MM.1S (cell line): ENCODE measurements at regions not wholly inside any gene's neighbourhood (a gene's known extent, or its start where the extent isn't known, plus 50 kb on each side); places are given as distances from the start of the nearest gene placed in this dataset.

Experiments
- DNase-seq: peaks from one replicate; pipeline ENCODE4 v3.0.0-alpha.2; 2015
- H2AFZ ChIP-seq: fragments of 300-600 bp; sonication (generic); 2 replicates; pipeline ENCODE4 v1.6.0; 2016; ENCODE audit warnings: antibody characterized with exemption, low read length
- H3F3A ChIP-seq: fragments of 300-600 bp; sonication (generic); 2 replicates; pipeline ENCODE4 v1.6.1; 2016; ENCODE audit warnings: mild to moderate bottlenecking, antibody characterized with exemption, low read length, moderate library complexity, mixed read lengths; ENCODE audit not compliant: insufficient read depth
- H3K27ac ChIP-seq: fragments of 300-600 bp; sonication (generic); 2 replicates; pipeline ENCODE4 v1.5.1; 2016; ENCODE audit warnings: mild to moderate bottlenecking, low read length
- H3K27me3 ChIP-seq: fragments of 300-600 bp; sonication (generic); replicated peaks from 2 replicates; pipeline ENCODE4 v1.6.0; 2016; ENCODE audit warnings: low read length; ENCODE audit not compliant: insufficient read depth
- H3K36me3 ChIP-seq: fragments of 300-600 bp; sonication (generic); replicated peaks from 2 replicates; pipeline ENCODE4 v1.6.1; 2016; ENCODE audit warnings: mild to moderate bottlenecking, low read length, mixed read lengths; ENCODE audit not compliant: insufficient read depth
- H3K4me1 ChIP-seq: fragments of 300-600 bp; sonication (generic); 2 replicates; pipeline ENCODE4 v1.6.1; 2016; ENCODE audit warnings: low read length, mixed read lengths
- H3K4me2 ChIP-seq: fragments of 300-600 bp; sonication (generic); 2 replicates; pipeline ENCODE4 v1.6.0; 2016; ENCODE audit warnings: low read depth, low read length
- H3K4me3 ChIP-seq: fragments of 300-600 bp; sonication (generic); 2 replicates; pipeline ENCODE4 v1.5.1; 2016; ENCODE audit warnings: low read length, mixed read lengths
- H3K79me2 ChIP-seq: fragments of 300-600 bp; sonication (generic); 2 replicates; pipeline ENCODE4 v1.6.1; 2016; ENCODE audit warnings: mixed run types, low read length, mixed read lengths
- H3K9ac ChIP-seq: fragments of 300-600 bp; sonication (generic); 2 replicates; pipeline ENCODE4 v1.6.1; 2016; ENCODE audit warnings: low read length, mixed read lengths
- H3K9me2 ChIP-seq: fragments of 300-600 bp; sonication (generic); replicated peaks from 2 replicates; pipeline ENCODE4 v1.6.1; 2016; ENCODE audit warnings: mild to moderate bottlenecking, low read length, mixed read lengths; ENCODE audit not compliant: insufficient read depth
- H3K9me3 ChIP-seq: fragments of 300-600 bp; sonication (generic); replicated peaks from 2 replicates; pipeline ENCODE4 v1.6.1; 2016; ENCODE audit warnings: mild to moderate bottlenecking, low read length, mixed read lengths; ENCODE audit not compliant: insufficient read depth
- H4K20me1 ChIP-seq: fragments of 300-600 bp; sonication (generic); 2 replicates; pipeline ENCODE4 v1.6.1; 2016; ENCODE audit warnings: mild to moderate bottlenecking, low read length, moderate library complexity, mixed read lengths; ENCODE audit not compliant: insufficient read depth
- EZH2 ChIP-seq: fragments of 300-600 bp; sonication (generic); optimal IDR thresholded peaks from 2 replicates; pipeline ENCODE3; 2017; ENCODE audit warnings: low read depth, mild to moderate bottlenecking, antibody characterized with exemption, low read length, mixed read lengths
- EZH2phosphoT487 ChIP-seq: fragments of 300-600 bp; sonication (generic); IDR thresholded peaks from 2 replicates; pipeline ENCODE4 v1.6.1; 2018; ENCODE audit warnings: antibody characterized with exemption, low read length
- TF ChIP-seq, protein P1 (sequence below): fragments of 300-600 bp; sonication (generic); IDR thresholded peaks from 2 replicates; pipeline ENCODE4 v1.5.1; 2016; ENCODE audit warnings: antibody characterized with exemption, low read length, mixed read lengths

GRCh38 chr6:33904050-33904746 lies 100.4 kb upstream of the MLN start:
- Histone ChIP-seq H3K27ac (peak overlapping the region; percentile 54; the same call in 1 of the 2 replicates), H3K4me2 (no peak overlapping the region), H3K79me2 (no peaks in the 10 kb centered on the region), H4K20me1 (no peaks in the 10 kb centered on the region), H3F3A (no peaks in the 10 kb centered on the region), H3K4me1 (peaks cover 13% of the 10 kb centered on the region), H3K9me2 (no peaks in the 10 kb centered on the region), H3K9me3 (no peaks in the 10 kb centered on the region), H3K9ac (no peak overlapping the region), H2AFZ (no peak overlapping the region), H3K4me3 (no peak overlapping the region), H3K36me3 (no peaks in the 10 kb centered on the region), H3K27me3 (peaks cover 14% of the 10 kb centered on the region; the same call in 1 of the 2 replicates)
- peak; percentile 82 for DNase-seq
- TF ChIP-seq EZH2phosphoT487: no peak
- TF ChIP-seq, protein P1, sequence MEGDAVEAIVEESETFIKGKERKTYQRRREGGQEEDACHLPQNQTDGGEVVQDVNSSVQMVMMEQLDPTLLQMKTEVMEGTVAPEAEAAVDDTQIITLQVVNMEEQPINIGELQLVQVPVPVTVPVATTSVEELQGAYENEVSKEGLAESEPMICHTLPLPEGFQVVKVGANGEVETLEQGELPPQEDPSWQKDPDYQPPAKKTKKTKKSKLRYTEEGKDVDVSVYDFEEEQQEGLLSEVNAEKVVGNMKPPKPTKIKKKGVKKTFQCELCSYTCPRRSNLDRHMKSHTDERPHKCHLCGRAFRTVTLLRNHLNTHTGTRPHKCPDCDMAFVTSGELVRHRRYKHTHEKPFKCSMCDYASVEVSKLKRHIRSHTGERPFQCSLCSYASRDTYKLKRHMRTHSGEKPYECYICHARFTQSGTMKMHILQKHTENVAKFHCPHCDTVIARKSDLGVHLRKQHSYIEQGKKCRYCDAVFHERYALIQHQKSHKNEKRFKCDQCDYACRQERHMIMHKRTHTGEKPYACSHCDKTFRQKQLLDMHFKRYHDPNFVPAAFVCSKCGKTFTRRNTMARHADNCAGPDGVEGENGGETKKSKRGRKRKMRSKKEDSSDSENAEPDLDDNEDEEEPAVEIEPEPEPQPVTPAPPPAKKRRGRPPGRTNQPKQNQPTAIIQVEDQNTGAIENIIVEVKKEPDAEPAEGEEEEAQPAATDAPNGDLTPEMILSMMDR: no peak
- no peak for TF ChIP-seq EZH2

GRCh38 chr6:33903579-33903978 lies 99.8 kb upstream of the MLN start:
- H3K9ac ChIP-seq: no peak overlapping the region
- no peaks in the 10 kb centered on the region for H3K9me2 ChIP-seq
- no peak for TF ChIP-seq EZH2
- TF ChIP-seq, protein P1: no peak
- TF ChIP-seq EZH2phosphoT487: no peak
- H4K20me1 ChIP-seq: no peaks in the 10 kb centered on the region
- H3K4me2 ChIP-seq: no peak overlapping the region
- H3K27me3 ChIP-seq: peaks cover 14% of the 10 kb centered on the region; the same call in 1 of the 2 replicates
- peaks cover 13% of the 10 kb centered on the region for H3K4me1 ChIP-seq
- no peak overlapping the region for H2AFZ ChIP-seq
- H3K36me3 ChIP-seq: no peaks in the 10 kb centered on the region
- H3F3A ChIP-seq: no peaks in the 10 kb centered on the region
- no peak overlapping the region for H3K27ac ChIP-seq
- no peak overlapping the region for H3K4me3 ChIP-seq
- no peaks in the 10 kb centered on the region for H3K79me2 ChIP-seq
- no peak for DNase-seq
- H3K9me3 ChIP-seq: no peaks in the 10 kb centered on the region

DNA sequence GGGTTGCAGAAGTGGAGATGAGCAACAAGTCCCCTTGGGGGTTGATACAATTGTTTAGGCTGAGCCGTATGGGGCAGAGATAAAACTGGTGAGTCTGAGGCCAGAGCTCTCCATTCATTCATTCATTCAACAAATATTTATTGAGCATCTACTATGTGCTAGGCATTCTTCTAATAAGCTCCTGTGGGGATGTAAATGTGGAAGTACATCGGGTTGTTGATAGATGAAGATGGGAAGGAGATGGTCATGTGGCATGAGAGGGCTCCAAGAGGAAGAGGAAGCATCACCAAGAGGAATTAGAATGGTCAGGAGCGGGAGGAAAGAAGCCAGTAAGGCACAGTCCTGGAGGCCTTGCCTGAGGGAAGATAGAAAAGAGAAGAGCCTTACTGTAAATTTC lies 98.7 kb upstream of the MLN start:
- DNase-seq: no peak
- Histone ChIP-seq H3K4me3 (no peak overlapping the region), H3F3A (no peaks in the 10 kb centered on the region), H3K4me1 (peaks cover 19% of the 10 kb centered on the region), H3K9me3 (no peaks in the 10 kb centered on the region), H3K9me2 (no peaks in the 10 kb centered on the region), H3K27ac (no peak overlapping the region), H2AFZ (no peak overlapping the region), H3K36me3 (no peaks in the 10 kb centered on the region), H4K20me1 (no peaks in the 10 kb centered on the region), H3K79me2 (no peaks in the 10 kb centered on the region), H3K27me3 (peaks cover 14% of the 10 kb centered on the region; the same call in 1 of the 2 replicates), H3K9ac (no peak overlapping the region), H3K4me2 (no peak overlapping the region)
- TF ChIP-seq EZH2phosphoT487 (no peak), EZH2 (no peak)
- TF ChIP-seq, protein P1: no peak
